BE2C (cell line): ENCODE measurements at regions not wholly inside any gene's neighbourhood (a gene's known extent, or its start where the extent isn't known, plus 50 kb on each side); places are given as distances from the start of the nearest gene placed in this dataset.

Experiments used
- DNase-seq: peaks from one replicate; pipeline ENCODE4 v3.0.0-alpha.2; 2020
- H3K27me3 ChIP-seq: fragments of 250-450 bp; sonication (Bioruptor Pico); 2 replicates; pipeline ENCODE4 v1.5.1; 2020; ENCODE audit warnings: mild to moderate bottlenecking
- H3K36me3 ChIP-seq: fragments of 250-450 bp; sonication (Bioruptor Pico); 2 replicates; pipeline ENCODE4 v1.5.1; 2020; ENCODE audit warnings: mild to moderate bottlenecking
- H3K4me1 ChIP-seq: fragments of 250-450 bp; sonication (Bioruptor Pico); 2 replicates; pipeline ENCODE4 v1.5.1; 2020
- H3K4me3 ChIP-seq: 2 replicates; pipeline ENCODE4 v1.5.1; 2011; ENCODE audit warnings: low read depth, low read length
- H3K9me3 ChIP-seq: fragments of 250-450 bp; sonication (Bioruptor Pico); 2 replicates; pipeline ENCODE4 v1.5.1; 2020
- CTCF ChIP-seq: IDR thresholded peaks from 2 replicates; pipeline ENCODE4 v1.5.1; 2012; ENCODE audit warnings: mild to moderate bottlenecking, low read depth, low read length

DNA sequence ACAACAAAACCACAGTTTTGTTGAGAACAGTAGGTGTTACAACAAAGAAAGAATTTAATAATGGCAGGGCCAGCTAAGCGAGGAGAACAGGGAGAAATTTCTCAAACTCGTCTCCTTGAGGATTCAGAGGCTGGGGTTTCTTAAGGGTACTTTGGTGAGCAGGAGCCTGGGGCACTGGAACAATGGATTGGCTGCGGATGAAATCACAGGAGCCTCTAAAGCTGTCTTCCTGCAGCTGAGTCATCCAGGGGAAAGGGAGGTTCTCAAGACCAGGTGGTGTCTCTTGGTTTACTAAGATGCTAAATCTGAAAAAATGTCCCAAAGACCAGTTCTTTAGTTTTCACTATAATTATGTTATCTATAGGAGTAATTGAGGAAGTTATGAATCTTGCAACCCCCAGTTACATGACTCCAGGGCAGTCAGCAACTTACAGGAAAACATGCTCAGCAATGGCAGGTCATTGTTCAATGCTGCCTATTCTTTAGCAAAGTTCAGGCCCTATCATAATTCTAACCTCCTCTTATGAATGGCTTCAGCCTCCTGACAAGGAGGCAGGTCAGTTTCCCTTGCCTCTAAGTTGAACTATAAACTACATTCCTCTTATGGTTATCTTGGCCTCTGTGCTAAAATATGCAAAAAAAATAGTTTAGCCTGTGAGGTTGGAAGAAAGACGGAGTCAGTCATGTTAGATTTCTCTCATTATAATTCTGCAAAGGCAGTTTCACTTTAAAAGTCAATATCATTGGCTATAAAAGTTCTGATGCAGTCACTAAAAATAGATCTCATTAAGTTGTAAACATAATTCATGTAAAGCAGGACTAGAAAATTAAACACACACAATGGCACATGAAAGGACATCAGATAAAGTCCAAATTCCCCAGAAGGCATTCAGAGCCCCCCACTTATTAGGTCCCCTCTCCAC, 63.3 kb upstream of the CKS2 start:
- Histone ChIP-seq H3K4me3 (no peak overlapping the region), H3K36me3 (no peaks in the 10 kb centered on the region), H3K4me1 (peaks cover 6% of the 10 kb centered on the region; the same call in 1 of the 2 replicates), H3K27me3 (no peaks in the 10 kb centered on the region), H3K9me3 (peaks cover 3% of the 10 kb centered on the region; the same call in 1 of the 2 replicates)
- no peak for DNase-seq
- no peak for TF ChIP-seq CTCF

DNA sequence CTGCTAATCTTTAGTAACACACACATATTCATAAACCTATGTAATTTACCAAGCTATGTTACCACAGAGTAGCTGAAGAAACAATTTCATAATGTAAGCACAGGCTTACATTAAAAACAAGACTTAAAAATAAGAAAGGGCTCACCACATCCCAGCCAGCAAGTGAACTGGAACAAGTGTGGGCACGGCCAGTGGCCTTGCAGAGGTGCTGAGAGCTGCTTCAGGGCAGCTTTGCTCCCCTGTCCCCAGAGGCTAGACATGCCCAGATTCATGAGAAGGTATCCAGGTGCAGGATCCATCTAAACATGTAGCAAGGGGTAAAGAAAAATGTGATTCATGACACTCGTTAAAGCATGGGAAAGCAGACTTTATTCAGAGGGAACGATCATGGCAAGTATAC, 62.0 kb upstream of the CKS2 start:
- H3K36me3 ChIP-seq: no peaks in the 10 kb centered on the region
- no peak for DNase-seq
- H3K27me3 ChIP-seq: no peaks in the 10 kb centered on the region
- H3K9me3 ChIP-seq: peaks cover 3% of the 10 kb centered on the region; the same call in 1 of the 2 replicates
- no peak for TF ChIP-seq CTCF
- peaks cover 6% of the 10 kb centered on the region; the same call in 1 of the 2 replicates for H3K4me1 ChIP-seq
- H3K4me3 ChIP-seq: no peak overlapping the region

- Histone ChIP-seq H3K9me3 (peaks cover 3% of the 10 kb centered on the region; the same call in 1 of the 2 replicates), H3K27me3 (no peaks in the 10 kb centered on the region), H3K4me1 (0 out of 2 replicates have a peak, but pooled peaks cover under 1% of the 10 kb centered on the region), H3K4me3 (no peak overlapping the region), H3K36me3 (no peaks in the 10 kb centered on the region)
- DNase-seq: no peak
- no peak for TF ChIP-seq CTCF
Measured at GRCh38 chr9:89252651-89253267, 58.2 kb upstream of the CKS2 start.

GRCh38 chr9:89254058-89254772, 56.8 kb upstream of the CKS2 start:
- no peak overlapping the region for H3K4me3 ChIP-seq
- peaks cover 3% of the 10 kb centered on the region; the same call in 1 of the 2 replicates for H3K9me3 ChIP-seq
- no peaks in the 10 kb centered on the region for H3K36me3 ChIP-seq
- no peak for DNase-seq
- H3K4me1 ChIP-seq: no peaks in the 10 kb centered on the region
- no peak for TF ChIP-seq CTCF
- no peaks in the 10 kb centered on the region for H3K27me3 ChIP-seq

DNA sequence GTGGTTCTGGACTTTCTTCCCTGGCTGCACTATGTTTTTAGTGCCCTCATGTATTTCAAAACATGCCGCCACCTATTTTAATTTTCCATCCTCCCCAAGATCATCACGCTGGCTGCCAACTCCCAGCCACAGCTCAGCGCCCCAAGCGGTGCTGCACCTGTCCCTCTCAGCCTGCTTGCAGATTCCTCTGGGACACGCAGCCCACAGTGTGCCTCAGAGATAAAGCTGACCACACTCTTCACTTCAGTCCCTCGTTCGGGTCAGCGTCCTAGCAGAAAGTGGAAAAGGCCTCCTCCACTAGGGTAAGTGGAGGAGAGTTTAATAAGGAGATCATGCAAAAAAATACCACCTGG, 56.2 kb upstream of the CKS2 start:
- no peak overlapping the region for H3K4me3 ChIP-seq
- no peaks in the 10 kb centered on the region for H3K27me3 ChIP-seq
- H3K9me3 ChIP-seq: peaks cover 3% of the 10 kb centered on the region; the same call in 1 of the 2 replicates
- no peaks in the 10 kb centered on the region for H3K36me3 ChIP-seq
- peak; percentile 30 for DNase-seq
- TF ChIP-seq CTCF: peak; percentile 20; the same call in 1 of the 2 replicates
- H3K4me1 ChIP-seq: no peaks in the 10 kb centered on the region
